ENCODE measurements at regions not wholly inside any gene's neighbourhood (a gene's known extent, or its start where the extent isn't known, plus 50 kb on each side); places are given as distances from the start of the nearest gene placed in this dataset.

GRCh38 chr5:68738236-68738635, 355.6 kb upstream of the SLC30A5 start (continued):
- TF ChIP-seq ZBTB11 (tag by site-specific recombination; conservative IDR thresholded peaks at IDR 0.05; ENCODE audit: low read depth): no peak
- no peak for TF ChIP-seq ZNF148 (tag by site-specific recombination; IDR thresholded peaks at IDR 0.05; ENCODE audit: borderline replicate concordance)
- TF ChIP-seq ZNF660 (tag by site-specific recombination; IDR thresholded peaks at IDR 0.05): no peak

DNA sequence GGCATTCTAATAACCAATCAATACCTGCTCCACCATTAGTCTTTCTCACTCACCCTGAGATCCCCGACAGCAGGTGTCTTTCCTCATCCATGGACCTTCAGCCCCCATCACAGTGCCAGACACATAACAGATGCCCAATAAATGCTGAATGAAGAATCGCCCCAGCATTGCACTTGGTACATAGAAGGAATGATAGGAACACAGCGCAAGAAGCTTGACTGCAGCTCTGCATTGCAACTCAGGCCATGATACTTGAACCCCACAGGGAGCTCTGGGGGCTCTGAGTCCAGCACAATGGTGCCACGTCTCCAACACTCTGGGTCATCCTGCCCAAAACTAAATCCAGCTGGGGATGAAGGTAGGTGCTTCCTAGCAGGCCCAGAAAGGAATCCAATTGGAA, 355.0 kb upstream of the SLC30A5 start:
- Histone ChIP-seq H3K4me1 (ENCODE audit: control insufficient read depth, insufficient read depth, low read length) (no peaks in the 10 kb centered on the region), H3K4me3 (ENCODE audit: low read depth, low read length) (no peak overlapping the region), H3K27ac (ENCODE audit: extremely low read depth, low read depth, low read length) (no peak overlapping the region), H3K36me3 (ENCODE audit: control insufficient read depth in 2 of 2, insufficient read depth in 1 of 2, low read length in 2 of 2) (no peaks in the 10 kb centered on the region), H3K9me3 (ENCODE audit: control insufficient read depth, insufficient read depth, low read depth, low read length) (no peaks in the 10 kb centered on the region)
- POLR2A ChIA-PET: no interaction called here
- CTCF ChIA-PET: interaction anchor here (0.7 kb wide), 1 partner anchor 13 kb away, joined by 3 read pairs; no protein-coding TSS in a partner anchor
- TF ChIP-seq ZNF175 (tag by site-specific recombination; IDR thresholded peaks at IDR 0.05) (no peak), ZNF544 (tag by site-specific recombination; IDR thresholded peaks at IDR 0.05) (no peak), IKZF3 (tag by site-specific recombination; IDR thresholded peaks at IDR 0.05) (no peak), ZNF677 (tag by site-specific recombination; IDR thresholded peaks at IDR 0.05) (no peak), PRDM2 (tag by site-specific recombination; IDR thresholded peaks at IDR 0.05; ENCODE audit: borderline replicate concordance) (no peak), ZNF610 (tag by site-specific recombination; IDR thresholded peaks at IDR 0.05; ENCODE audit: borderline replicate concordance) (no peak), ZNF404 (tag by site-specific recombination; IDR thresholded peaks at IDR 0.05) (no peak), BCL11A (tag by site-specific recombination; IDR thresholded peaks at IDR 0.05; ENCODE audit: low read depth) (no peak), ZNF707 (tag by site-specific recombination; IDR thresholded peaks at IDR 0.05) (no peak), ZFP37 (tag by site-specific recombination; IDR thresholded peaks at IDR 0.05) (no peak)
- TF ChIP-seq, protein P1, sequence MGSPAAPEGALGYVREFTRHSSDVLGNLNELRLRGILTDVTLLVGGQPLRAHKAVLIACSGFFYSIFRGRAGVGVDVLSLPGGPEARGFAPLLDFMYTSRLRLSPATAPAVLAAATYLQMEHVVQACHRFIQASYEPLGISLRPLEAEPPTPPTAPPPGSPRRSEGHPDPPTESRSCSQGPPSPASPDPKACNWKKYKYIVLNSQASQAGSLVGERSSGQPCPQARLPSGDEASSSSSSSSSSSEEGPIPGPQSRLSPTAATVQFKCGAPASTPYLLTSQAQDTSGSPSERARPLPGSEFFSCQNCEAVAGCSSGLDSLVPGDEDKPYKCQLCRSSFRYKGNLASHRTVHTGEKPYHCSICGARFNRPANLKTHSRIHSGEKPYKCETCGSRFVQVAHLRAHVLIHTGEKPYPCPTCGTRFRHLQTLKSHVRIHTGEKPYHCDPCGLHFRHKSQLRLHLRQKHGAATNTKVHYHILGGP (tag by site-specific recombination; IDR thresholded peaks at IDR 0.05): no peak
- TF ChIP-seq, protein P2, sequence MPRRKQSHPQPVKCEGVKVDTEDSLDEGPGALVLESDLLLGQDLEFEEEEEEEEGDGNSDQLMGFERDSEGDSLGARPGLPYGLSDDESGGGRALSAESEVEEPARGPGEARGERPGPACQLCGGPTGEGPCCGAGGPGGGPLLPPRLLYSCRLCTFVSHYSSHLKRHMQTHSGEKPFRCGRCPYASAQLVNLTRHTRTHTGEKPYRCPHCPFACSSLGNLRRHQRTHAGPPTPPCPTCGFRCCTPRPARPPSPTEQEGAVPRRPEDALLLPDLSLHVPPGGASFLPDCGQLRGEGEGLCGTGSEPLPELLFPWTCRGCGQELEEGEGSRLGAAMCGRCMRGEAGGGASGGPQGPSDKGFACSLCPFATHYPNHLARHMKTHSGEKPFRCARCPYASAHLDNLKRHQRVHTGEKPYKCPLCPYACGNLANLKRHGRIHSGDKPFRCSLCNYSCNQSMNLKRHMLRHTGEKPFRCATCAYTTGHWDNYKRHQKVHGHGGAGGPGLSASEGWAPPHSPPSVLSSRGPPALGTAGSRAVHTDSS (tag by site-specific recombination; IDR thresholded peaks at IDR 0.05): no peak
- TF ChIP-seq, protein P3, sequence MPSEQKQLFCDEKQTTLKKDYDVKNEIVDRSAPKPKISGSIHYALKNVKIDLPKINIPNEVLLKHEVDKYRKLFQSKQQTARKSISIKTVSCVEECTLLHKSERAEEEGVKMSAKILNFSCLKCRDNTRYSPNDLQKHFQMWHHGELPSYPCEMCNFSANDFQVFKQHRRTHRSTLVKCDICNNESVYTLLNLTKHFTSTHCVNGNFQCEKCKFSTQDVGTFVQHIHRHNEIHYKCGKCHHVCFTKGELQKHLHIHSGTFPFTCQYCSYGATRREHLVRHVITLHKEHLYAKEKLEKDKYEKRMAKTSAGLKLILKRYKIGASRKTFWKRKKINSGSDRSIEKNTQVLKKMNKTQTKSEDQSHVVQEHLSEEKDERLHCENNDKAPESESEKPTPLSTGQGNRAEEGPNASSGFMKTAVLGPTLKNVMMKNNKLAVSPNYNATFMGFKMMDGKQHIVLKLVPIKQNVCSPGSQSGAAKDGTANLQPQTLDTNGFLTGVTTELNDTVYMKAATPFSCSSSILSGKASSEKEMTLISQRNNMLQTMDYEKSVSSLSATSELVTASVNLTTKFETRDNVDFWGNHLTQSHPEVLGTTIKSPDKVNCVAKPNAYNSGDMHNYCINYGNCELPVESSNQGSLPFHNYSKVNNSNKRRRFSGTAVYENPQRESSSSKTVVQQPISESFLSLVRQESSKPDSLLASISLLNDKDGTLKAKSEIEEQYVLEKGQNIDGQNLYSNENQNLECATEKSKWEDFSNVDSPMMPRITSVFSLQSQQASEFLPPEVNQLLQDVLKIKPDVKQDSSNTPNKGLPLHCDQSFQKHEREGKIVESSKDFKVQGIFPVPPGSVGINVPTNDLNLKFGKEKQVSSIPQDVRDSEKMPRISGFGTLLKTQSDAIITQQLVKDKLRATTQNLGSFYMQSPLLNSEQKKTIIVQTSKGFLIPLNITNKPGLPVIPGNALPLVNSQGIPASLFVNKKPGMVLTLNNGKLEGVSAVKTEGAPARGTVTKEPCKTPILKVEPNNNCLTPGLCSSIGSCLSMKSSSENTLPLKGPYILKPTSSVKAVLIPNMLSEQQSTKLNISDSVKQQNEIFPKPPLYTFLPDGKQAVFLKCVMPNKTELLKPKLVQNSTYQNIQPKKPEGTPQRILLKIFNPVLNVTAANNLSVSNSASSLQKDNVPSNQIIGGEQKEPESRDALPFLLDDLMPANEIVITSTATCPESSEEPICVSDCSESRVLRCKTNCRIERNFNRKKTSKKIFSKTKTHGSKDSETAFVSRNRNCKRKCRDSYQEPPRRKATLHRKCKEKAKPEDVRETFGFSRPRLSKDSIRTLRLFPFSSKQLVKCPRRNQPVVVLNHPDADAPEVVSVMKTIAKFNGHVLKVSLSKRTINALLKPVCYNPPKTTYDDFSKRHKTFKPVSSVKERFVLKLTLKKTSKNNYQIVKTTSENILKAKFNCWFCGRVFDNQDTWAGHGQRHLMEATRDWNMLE (tag by site-specific recombination; conservative IDR thresholded peaks at IDR 0.05; ENCODE audit: low read depth): no peak
